Hepatocyte (in vitro differentiated cells): ENCODE measurements at regions not wholly inside any gene's neighbourhood (a gene's known extent, or its start where the extent isn't known, plus 50 kb on each side); places are given as distances from the start of the nearest gene placed in this dataset.

Experiments used
- DNase-seq: peaks from one replicate; pipeline ENCODE4 v3.0.0-alpha.2; 2016; ENCODE audit warnings: low spot score
- H2AFZ ChIP-seq: fragments of 200-600 bp; sonication (generic); 2 replicates; pipeline ENCODE4 v1.6.0; 2016; ENCODE audit warnings: antibody characterized with exemption, mild to moderate bottlenecking
- H3K27ac ChIP-seq: fragments of 200-600 bp; sonication (generic); 2 replicates; pipeline ENCODE4 v1.5.1; 2016; ENCODE audit warnings: mild to moderate bottlenecking
- H3K27me3 ChIP-seq: fragments of 200-600 bp; sonication (generic); 2 replicates; pipeline ENCODE4 v1.6.1; 2016
- H3K36me3 ChIP-seq: fragments of 200-600 bp; sonication (generic); replicated peaks from 2 replicates; pipeline ENCODE4 v1.5.1; 2016; ENCODE audit warnings: low read depth; ENCODE audit not compliant: insufficient read depth
- H3K4me1 ChIP-seq: fragments of 200-600 bp; sonication (generic); 2 replicates; pipeline ENCODE4 v1.5.1; 2016; ENCODE audit warnings: mild to moderate bottlenecking, moderate library complexity; ENCODE audit not compliant: insufficient read depth
- H3K4me2 ChIP-seq: fragments of 200-600 bp; sonication (generic); 2 replicates; pipeline ENCODE4 v1.6.0; 2016
- H3K4me3 ChIP-seq: fragments of 200-600 bp; sonication (generic); 2 replicates; pipeline ENCODE4 v1.5.1; 2016; ENCODE audit warnings: mild to moderate bottlenecking
- H3K79me2 ChIP-seq: fragments of 200-600 bp; sonication (generic); 2 replicates; pipeline ENCODE4 v1.6.0; 2017; ENCODE audit warnings: mild to moderate bottlenecking
- H3K9me2 ChIP-seq: fragments of 200-600 bp; sonication (generic); replicated peaks from 2 replicates; pipeline ENCODE4 v1.6.0; 2017; ENCODE audit warnings: mild to moderate bottlenecking; ENCODE audit not compliant: insufficient read depth
- H3K9me3 ChIP-seq: fragments of 200-600 bp; sonication (generic); 2 replicates; pipeline ENCODE4 v1.5.1; 2016; ENCODE audit warnings: low read depth, mild to moderate bottlenecking
- H4K20me1 ChIP-seq: fragments of 200-600 bp; sonication (generic); 2 replicates; pipeline ENCODE4 v1.6.0; 2016; ENCODE audit warnings: mild to moderate bottlenecking; ENCODE audit not compliant: insufficient read depth, poor library complexity, severe bottlenecking
- EZH2 ChIP-seq: fragments of 200-600 bp; sonication (generic); IDR thresholded peaks from 2 replicates; pipeline ENCODE4 v1.6.1; 2016; ENCODE audit warnings: antibody characterized with exemption, mild to moderate bottlenecking, borderline replicate concordance
- EZH2phosphoT487 ChIP-seq: fragments of 200-600 bp; sonication (generic); IDR thresholded peaks from one replicate; pipeline ENCODE4 v1.6.1; 2018; ENCODE audit warnings: antibody characterized with exemption, mild to moderate bottlenecking, low read depth, moderate library complexity; ENCODE audit not compliant: unreplicated experiment, severe bottlenecking
- WGBS: methylation state at CpG from one replicate; pipeline ENCODE4 v1.1.6; 2016; ENCODE audit warnings: low lambda C conversion rate; ENCODE audit errors: missing lambda C conversion rate; 5-methylcytosine and 5-hydroxymethylcytosine counted together
- TF ChIP-seq, protein P1 (sequence below): fragments of 200-600 bp; sonication (generic); IDR thresholded peaks from 2 replicates; pipeline ENCODE4 v1.5.1; 2016; ENCODE audit warnings: antibody characterized with exemption, mild to moderate bottlenecking; ENCODE audit not compliant: poor library complexity

DNA sequence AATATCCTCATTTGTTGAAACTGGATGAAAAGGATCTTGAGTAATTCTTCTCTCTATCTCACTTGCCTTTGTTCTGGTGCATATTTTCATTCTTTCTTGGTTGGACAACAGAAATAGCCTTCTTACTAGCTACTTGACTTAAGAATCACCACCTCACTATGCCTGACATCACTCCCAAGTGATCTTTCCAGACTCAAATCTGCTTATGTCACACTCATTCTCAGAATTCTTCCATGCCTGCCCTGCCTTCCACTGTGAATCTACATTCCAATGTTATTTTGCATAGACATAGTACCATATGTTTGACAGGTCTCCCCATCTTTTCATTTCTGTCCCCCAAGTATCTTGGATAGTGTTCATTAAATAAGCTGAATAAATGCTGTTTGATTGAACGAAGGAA, 78.5 kb upstream of the DPYD start:
- no peak for DNase-seq
- Histone ChIP-seq H3K27me3 (no peaks in the 10 kb centered on the region), H3K4me3 (no peak overlapping the region), H4K20me1 (no peaks in the 10 kb centered on the region), H3K4me2 (no peak overlapping the region), H3K79me2 (no peaks in the 10 kb centered on the region), H2AFZ (no peak overlapping the region), H3K9me2 (no peaks in the 10 kb centered on the region), H3K36me3 (no peaks in the 10 kb centered on the region), H3K27ac (no peak overlapping the region), H3K9me3 (no peaks in the 10 kb centered on the region), H3K4me1 (no peaks in the 10 kb centered on the region)
- no peak for TF ChIP-seq EZH2
- WGBS = 88% methylated on average over 1 of the region's 1 CpG

DNA sequence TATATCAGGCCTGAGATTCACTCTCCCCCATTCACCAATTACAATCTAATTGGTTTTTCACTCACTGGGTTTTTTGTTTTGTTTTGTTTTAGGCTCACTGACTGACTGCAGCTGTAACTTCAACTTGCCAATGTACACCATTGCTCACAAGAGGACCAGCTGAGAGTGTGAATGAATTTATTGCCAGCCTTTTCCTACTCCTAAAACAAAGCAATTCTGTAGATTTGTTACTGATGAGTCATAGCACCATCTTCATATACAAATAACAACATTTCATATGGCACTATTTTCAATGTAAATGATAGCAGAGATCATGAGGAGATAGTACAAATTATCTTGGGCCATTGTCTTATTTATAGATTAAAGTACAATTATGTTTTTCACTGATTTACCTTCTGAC, 76.0 kb upstream of the DPYD start:
- Histone ChIP-seq H2AFZ (no peak overlapping the region), H3K4me3 (no peak overlapping the region)
- DNase-seq = no peak

DNA sequence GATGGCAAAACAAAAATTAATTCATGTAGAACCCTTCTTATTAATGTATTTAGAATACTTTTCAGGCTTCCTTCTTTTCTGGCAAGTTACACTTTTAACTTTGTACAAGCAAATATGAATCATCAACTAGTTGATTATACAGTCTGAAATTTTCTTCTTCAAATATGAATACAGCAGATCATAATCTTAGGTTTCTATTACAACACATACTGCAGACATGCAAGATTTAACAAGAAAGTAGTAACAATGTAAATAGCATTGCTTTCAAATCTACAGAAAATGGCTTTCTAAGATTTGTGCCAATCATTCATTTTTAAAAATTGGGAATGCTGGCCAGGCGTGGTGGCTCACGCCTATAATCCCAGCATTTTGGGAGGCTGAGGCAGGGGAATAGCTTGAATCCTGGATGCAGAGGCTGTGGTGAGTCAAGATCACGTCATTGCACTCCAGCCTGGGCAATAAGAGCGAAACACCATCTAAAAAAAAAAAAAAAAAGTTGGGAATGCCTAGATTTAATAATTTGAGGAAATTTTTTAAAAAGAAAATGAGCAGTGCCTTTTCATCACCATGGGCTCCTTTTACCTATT, 68.4 kb upstream of the DPYD start:
- TF ChIP-seq EZH2 (no peak), EZH2phosphoT487 (no peak)
- TF ChIP-seq, protein P1, sequence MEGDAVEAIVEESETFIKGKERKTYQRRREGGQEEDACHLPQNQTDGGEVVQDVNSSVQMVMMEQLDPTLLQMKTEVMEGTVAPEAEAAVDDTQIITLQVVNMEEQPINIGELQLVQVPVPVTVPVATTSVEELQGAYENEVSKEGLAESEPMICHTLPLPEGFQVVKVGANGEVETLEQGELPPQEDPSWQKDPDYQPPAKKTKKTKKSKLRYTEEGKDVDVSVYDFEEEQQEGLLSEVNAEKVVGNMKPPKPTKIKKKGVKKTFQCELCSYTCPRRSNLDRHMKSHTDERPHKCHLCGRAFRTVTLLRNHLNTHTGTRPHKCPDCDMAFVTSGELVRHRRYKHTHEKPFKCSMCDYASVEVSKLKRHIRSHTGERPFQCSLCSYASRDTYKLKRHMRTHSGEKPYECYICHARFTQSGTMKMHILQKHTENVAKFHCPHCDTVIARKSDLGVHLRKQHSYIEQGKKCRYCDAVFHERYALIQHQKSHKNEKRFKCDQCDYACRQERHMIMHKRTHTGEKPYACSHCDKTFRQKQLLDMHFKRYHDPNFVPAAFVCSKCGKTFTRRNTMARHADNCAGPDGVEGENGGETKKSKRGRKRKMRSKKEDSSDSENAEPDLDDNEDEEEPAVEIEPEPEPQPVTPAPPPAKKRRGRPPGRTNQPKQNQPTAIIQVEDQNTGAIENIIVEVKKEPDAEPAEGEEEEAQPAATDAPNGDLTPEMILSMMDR = no peak
- H3K79me2 ChIP-seq = no peaks in the 10 kb centered on the region
- H3K4me1 ChIP-seq = no peaks in the 10 kb centered on the region
- H3K9me2 ChIP-seq = no peaks in the 10 kb centered on the region
- H3K4me3 ChIP-seq = no peak overlapping the region
- no peak overlapping the region for H2AFZ ChIP-seq
- H3K4me2 ChIP-seq = no peak overlapping the region
- H3K27me3 ChIP-seq = no peaks in the 10 kb centered on the region
- no peak for DNase-seq
- H4K20me1 ChIP-seq = no peaks in the 10 kb centered on the region
- WGBS = 85% methylated on average over 4 of the region's 4 CpGs
- H3K9me3 ChIP-seq = no peaks in the 10 kb centered on the region
- no peak overlapping the region for H3K27ac ChIP-seq
- no peaks in the 10 kb centered on the region for H3K36me3 ChIP-seq

More for the DNA sequence above, 76.0 kb upstream of the DPYD start:
- no peak for TF ChIP-seq EZH2
- no peak for TF ChIP-seq EZH2phosphoT487
- TF ChIP-seq, protein P1 = no peak
- no peaks in the 10 kb centered on the region for H4K20me1 ChIP-seq
- no peaks in the 10 kb centered on the region for H3K9me3 ChIP-seq
- H3K9me2 ChIP-seq = no peaks in the 10 kb centered on the region
- no peak overlapping the region for H3K4me2 ChIP-seq
- H3K36me3 ChIP-seq = no peaks in the 10 kb centered on the region
- no peak overlapping the region for H3K27ac ChIP-seq
- no peaks in the 10 kb centered on the region for H3K27me3 ChIP-seq
- no peaks in the 10 kb centered on the region for H3K4me1 ChIP-seq
- no peaks in the 10 kb centered on the region for H3K79me2 ChIP-seq

DNA sequence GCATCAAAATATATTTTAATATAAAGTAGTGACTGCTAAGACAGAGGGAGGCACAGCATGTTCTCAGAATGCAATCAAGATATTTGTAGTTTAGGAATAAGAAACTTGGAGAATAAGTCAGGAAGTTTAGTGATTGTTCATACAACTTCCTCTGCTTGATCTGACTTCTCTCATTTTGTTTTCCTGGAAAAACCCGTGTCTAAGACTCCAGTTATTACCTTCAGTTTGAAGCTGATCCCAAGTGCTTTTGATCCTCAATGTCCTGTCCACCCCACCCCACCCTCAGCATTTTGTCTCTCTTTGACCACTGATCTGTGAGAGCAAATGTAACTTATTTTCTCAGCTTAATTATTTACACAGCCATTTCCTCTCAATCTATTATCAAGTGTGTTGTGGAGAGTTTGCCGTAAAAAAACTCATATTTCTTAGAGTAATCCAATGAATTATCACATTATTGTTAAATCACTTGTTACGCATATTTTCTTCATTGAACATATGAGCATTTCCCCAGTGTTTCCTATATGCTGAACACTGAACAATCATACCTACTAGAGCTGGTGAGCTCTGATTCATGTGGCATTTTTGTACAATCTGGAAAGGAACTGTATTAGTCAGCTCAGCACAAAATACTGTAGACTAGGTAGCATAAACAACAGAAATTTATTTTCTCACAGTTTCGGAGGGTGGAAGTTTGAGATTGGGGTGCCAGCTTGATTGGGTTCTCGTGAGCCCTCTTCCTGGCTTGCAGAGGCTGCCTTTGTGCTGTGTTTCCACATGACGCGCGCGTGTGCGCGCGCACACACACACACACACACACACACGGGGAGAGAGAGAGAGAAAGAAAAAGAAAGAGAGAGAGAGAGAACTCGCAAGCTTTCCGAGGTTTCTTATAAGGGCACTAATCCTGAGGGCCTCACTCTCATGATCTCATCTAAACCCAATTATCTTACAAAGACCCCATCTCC, 65.5 kb upstream of the DPYD start:
- H3K36me3 ChIP-seq = no peaks in the 10 kb centered on the region
- H2AFZ ChIP-seq = no peak overlapping the region
- no peaks in the 10 kb centered on the region for H3K27me3 ChIP-seq
- no peak overlapping the region for H3K4me2 ChIP-seq
- H3K4me1 ChIP-seq = no peaks in the 10 kb centered on the region
- no peaks in the 10 kb centered on the region for H4K20me1 ChIP-seq
- no peaks in the 10 kb centered on the region for H3K9me2 ChIP-seq
- TF ChIP-seq, protein P1 = no peak
- TF ChIP-seq EZH2 = no peak
- no peak for TF ChIP-seq EZH2phosphoT487
- WGBS = 92% methylated on average over 15 of the region's 15 CpGs
- no peaks in the 10 kb centered on the region for H3K79me2 ChIP-seq
- no peak for DNase-seq
- no peaks in the 10 kb centered on the region for H3K9me3 ChIP-seq
- no peak overlapping the region for H3K27ac ChIP-seq
- H3K4me3 ChIP-seq = no peak overlapping the region
